H1 (cell line): ENCODE measurements at regions not wholly inside any gene's neighbourhood (a gene's known extent, or its start where the extent isn't known, plus 50 kb on each side); places are given as distances from the start of the nearest gene placed in this dataset.

Source experiments
- CTCF ChIA-PET: fragments of 300-600 bp; sonication (Branson Sonifier 250); formaldehyde crosslinking; loops from one replicate; lab custom pipeline; 2021; ENCODE audit not compliant: partially characterized antibody; lab: Charles Lee
- POLR2A ChIA-PET: fragments of 300-600 bp; sonication (Branson Sonifier 250); formaldehyde crosslinking; loops from one replicate; lab custom pipeline; 2021; ENCODE audit warnings: inconsistent platforms; ENCODE audit not compliant: partially characterized antibody; lab: Charles Lee
- DNase-seq, 2 experiments: peaks; one replicate each; pipeline versions ENCODE4 v3.0.0 to v3.0.0-alpha.2; 2010 to 2022; ENCODE audit warnings: low spot score in 2 of 2, low read depth in 1 of 2, mixed read lengths in 1 of 2
- FAIRE-seq: peaks from 2 replicates; lab custom pipeline; 2011; peaks lifted over from hg19 to GRCh38; lab: Jason Lieb, UNC
- H2AFZ ChIP-seq: 2 replicates; pipeline ENCODE4 v1.8.1; 2012; ENCODE audit warnings: low read length, inconsistent platforms
- H2AK5ac ChIP-seq: 2 replicates; pipeline ENCODE4 v1.6.1; 2013; ENCODE audit warnings: low read depth, low read length
- H2BK120ac ChIP-seq: replicated peaks from 2 replicates; pipeline ENCODE3; 2013; ENCODE audit warnings: low read depth, low read length, inconsistent platforms
- H2BK12ac ChIP-seq: 2 replicates; pipeline ENCODE4 v1.6.1; 2013; ENCODE audit warnings: low read depth, low read length
- H2BK15ac ChIP-seq: 2 replicates; pipeline ENCODE4 v1.6.1; 2013; ENCODE audit warnings: low read length
- H2BK20ac ChIP-seq: 2 replicates; pipeline ENCODE4 v1.6.1; 2013; ENCODE audit warnings: low read length
- H2BK5ac ChIP-seq: 2 replicates; pipeline ENCODE4 v1.6.1; 2013; ENCODE audit warnings: low read depth, low read length
- H3K14ac ChIP-seq: 2 replicates; pipeline ENCODE4 v1.6.1; 2013; ENCODE audit warnings: inconsistent platforms; ENCODE audit not compliant: insufficient read length
- H3K18ac ChIP-seq: 2 replicates; pipeline ENCODE4 v1.6.1; 2013; ENCODE audit warnings: low read length; ENCODE audit errors: extremely low read depth
- H3K23ac ChIP-seq: 2 replicates; pipeline ENCODE4 v1.6.1; 2013; ENCODE audit warnings: inconsistent platforms; ENCODE audit not compliant: insufficient read length
- H3K23me2 ChIP-seq: 2 replicates; pipeline ENCODE4 v1.6.1; 2013; ENCODE audit warnings: low read depth, low read length
- H3K27ac ChIP-seq: 2 replicates; pipeline ENCODE4 v1.6.1; 2011; ENCODE audit warnings: low read depth, low read length, inconsistent platforms
- H3K27me3 ChIP-seq, 4 experiments: replicated peaks in 1 of 4; 1 replicate in 1 of 4; 2 replicates in 3 of 4; pipeline versions ENCODE4 v1.6.1 to v1.8.1; 2011 to 2013; ENCODE audit warnings: low read length in 3 of 4, mild to moderate bottlenecking in 3 of 4, inconsistent platforms in 2 of 4, mixed read lengths in 2 of 4, moderate library complexity in 1 of 4; ENCODE audit not compliant: control insufficient read depth in 3 of 4, insufficient read depth in 3 of 4; ENCODE audit errors: extremely low read depth in 1 of 4
- H3K36me3 ChIP-seq, 4 experiments: 2 replicates each; pipeline versions ENCODE4 v1.6.1 to v1.8.1; 2011 to 2013; ENCODE audit warnings: mild to moderate bottlenecking in 4 of 4, low read length in 3 of 4, moderate library complexity in 2 of 4, control low read depth in 1 of 4, inconsistent platforms in 1 of 4; ENCODE audit not compliant: insufficient read depth in 4 of 4, control insufficient read depth in 2 of 4
- H3K4ac ChIP-seq: replicated peaks from 2 replicates; pipeline ENCODE3; 2013; ENCODE audit warnings: low read length, low read depth, mixed read lengths, inconsistent platforms; ENCODE audit not compliant: insufficient read length
- H3K4me1 ChIP-seq, 4 experiments: replicated peaks in 1 of 4; 1 replicate in 1 of 4; 2 replicates in 3 of 4; pipeline versions ENCODE4 v1.6.1 to v1.8.1; 2011 to 2013; ENCODE audit warnings: low read length in 3 of 4, inconsistent platforms in 2 of 4, mixed read lengths in 1 of 4; ENCODE audit not compliant: insufficient read depth in 4 of 4, control insufficient read depth in 3 of 4
- H3K4me2 ChIP-seq, 2 experiments: 2 replicates each; pipeline versions ENCODE4 v1.6.1 to v1.8.1; 2011 to 2013; ENCODE audit warnings: low read depth in 2 of 2, low read length in 2 of 2, control low read depth in 1 of 2, inconsistent platforms in 1 of 2, mild to moderate bottlenecking in 1 of 2; ENCODE audit not compliant: insufficient read depth in 1 of 2
- H3K4me3 ChIP-seq, 4 experiments: fragments of 200-600, 300-600 bp in 1 of 4; sonication (generic), shearing (Covaris generic), sonication (Bioruptor Twin) in 1 of 4; 2 replicates each; pipeline versions ENCODE4 v1.5.1 to v1.8.1; 2011 to 2016; ENCODE audit warnings: low read length in 4 of 4, low read depth in 3 of 4, control low read depth in 2 of 4, inconsistent platforms in 2 of 4, mild to moderate bottlenecking in 2 of 4, mixed read lengths in 1 of 4, moderate library complexity in 1 of 4; ENCODE audit not compliant: insufficient read depth in 2 of 4; ENCODE audit errors: extremely low read depth in 1 of 4
- H3K56ac ChIP-seq: replicated peaks from 2 replicates; pipeline ENCODE3; 2013; ENCODE audit warnings: low read depth, mild to moderate bottlenecking, mixed read lengths, low read length, inconsistent platforms; ENCODE audit not compliant: insufficient read length
- H3K79me1 ChIP-seq: 2 replicates; pipeline ENCODE4 v1.6.1; 2013; ENCODE audit warnings: low read depth, low read length, control low read depth
- H3K79me2 ChIP-seq, 2 experiments: 2 replicates each; pipeline versions ENCODE4 v1.6.1 to v1.8.1; 2012 to 2013; ENCODE audit warnings: low read length in 2 of 2, mild to moderate bottlenecking in 2 of 2, inconsistent platforms in 1 of 2; ENCODE audit not compliant: insufficient read depth in 2 of 2, control insufficient read depth in 1 of 2
- H3K9ac ChIP-seq, 4 experiments: replicated peaks in 1 of 4; 1 replicate in 1 of 4; 2 replicates in 3 of 4; pipeline versions ENCODE4 v1.6.1 to v1.8.1; 2011 to 2013; ENCODE audit warnings: low read depth in 3 of 4, low read length in 3 of 4, control low read depth in 2 of 4, mild to moderate bottlenecking in 2 of 4, moderate library complexity in 2 of 4, inconsistent platforms in 1 of 4; ENCODE audit errors: extremely low read depth in 1 of 4
- H3K9me3 ChIP-seq, 2 experiments: 2 replicates each; pipeline versions ENCODE4 v1.6.1 to v1.8.1; 2012 to 2013; ENCODE audit warnings: mild to moderate bottlenecking in 2 of 2, moderate library complexity in 2 of 2, control low read depth in 1 of 2, inconsistent platforms in 1 of 2, low read depth in 1 of 2, low read length in 1 of 2, mixed read lengths in 1 of 2; ENCODE audit not compliant: insufficient read depth in 2 of 2
- H4K20me1 ChIP-seq, 2 experiments: replicated peaks in 1 of 2; 2 replicates each; pipeline versions ENCODE3 to v1.8.1; 2011 to 2013; ENCODE audit warnings: inconsistent platforms in 2 of 2, low read length in 2 of 2, mild to moderate bottlenecking in 1 of 2; ENCODE audit not compliant: insufficient read depth in 2 of 2, control insufficient read depth in 1 of 2
- H4K5ac ChIP-seq: 2 replicates; pipeline ENCODE4 v1.6.1; 2013; ENCODE audit warnings: low read length, low read depth, mixed read lengths, inconsistent platforms; ENCODE audit not compliant: insufficient read length
- H4K8ac ChIP-seq: 2 replicates; pipeline ENCODE4 v1.8.0; 2013; ENCODE audit warnings: mild to moderate bottlenecking, moderate library complexity, low read length, inconsistent platforms; ENCODE audit not compliant: insufficient read depth; ENCODE audit errors: extremely low read depth
- H4K91ac ChIP-seq: replicated peaks from 2 replicates; pipeline ENCODE3; 2013; ENCODE audit warnings: low read length, mixed read lengths, inconsistent platforms; ENCODE audit not compliant: insufficient read length
- EGR1 ChIP-seq: IDR thresholded peaks from 2 replicates; pipeline ENCODE4 v1.6.1; 2011; ENCODE audit warnings: low read depth, low read length, borderline replicate concordance
- WGBS, 2 experiments: shearing (Covaris generic) in 1 of 2; methylation state at CpG; one replicate each; pipeline versions ENCODE4 v1.1.6 to v1.1.7; 2013 to 2015; ENCODE audit warnings: low lambda C conversion rate in 2 of 2, mixed read lengths in 2 of 2, inconsistent platforms in 1 of 2, low coverage in 1 of 2, missing lambda C conversion rate in 1 of 2; ENCODE audit not compliant: insufficient replicate concordance in 2 of 2, insufficient coverage in 1 of 2, insufficient read length in 1 of 2; ENCODE audit errors: extremely low coverage in 1 of 2, missing lambda C conversion rate in 1 of 2; 5-methylcytosine and 5-hydroxymethylcytosine counted together

DNA sequence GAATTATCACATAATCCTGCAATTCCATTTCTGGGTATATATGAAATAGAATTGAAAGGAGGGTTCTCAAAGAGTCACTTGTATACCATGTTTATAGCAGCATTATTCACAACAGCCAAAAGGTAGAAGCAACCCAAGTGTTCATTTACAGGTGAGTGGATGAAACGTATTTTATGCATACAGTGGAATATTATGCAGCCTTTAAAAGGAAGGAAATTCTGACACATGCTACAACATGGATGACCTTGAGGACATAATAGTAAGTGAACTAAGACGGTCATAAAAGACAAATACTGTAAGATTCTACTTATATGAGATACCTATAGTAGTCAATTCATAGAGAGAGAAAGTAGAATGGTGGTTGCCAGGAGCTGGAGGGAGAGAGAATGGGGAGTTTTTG is 110.8 kb upstream of the LIPC start:
- H3K4ac ChIP-seq = no peak overlapping the region
- no peak overlapping the region for H3K27ac ChIP-seq
- ChIA-PET POLR2A (no interaction called here), CTCF (no interaction called here)
- no peak overlapping the region for H2BK5ac ChIP-seq
- 79% methylated on average over 2 of the region's 2 CpGs; no CpG with 5 or more reads in 1 of the 2 experiments for WGBS, 2 experiments
- no peak overlapping the region for H2AFZ ChIP-seq
- H3K79me1 ChIP-seq = no peaks in the 10 kb centered on the region
- no peaks in the 10 kb centered on the region for H3K23me2 ChIP-seq
- H3K9ac ChIP-seq = no peak overlapping the region
- no peaks in the 10 kb centered on the region for H3K79me2 ChIP-seq
- no peak overlapping the region for H3K4me2 ChIP-seq
- DNase-seq = no peak
- H2BK120ac ChIP-seq = no peak overlapping the region
- no peaks in the 10 kb centered on the region for H3K27me3 ChIP-seq
- H4K5ac ChIP-seq = no peak overlapping the region
- H3K4me1 ChIP-seq = no peaks in the 10 kb centered on the region
- no peak overlapping the region for H3K23ac ChIP-seq
- no peak for FAIRE-seq
- no peak for TF ChIP-seq EGR1
- H3K4me3 ChIP-seq = no peak overlapping the region
- H3K36me3 ChIP-seq = no peaks in the 10 kb centered on the region
- no peak overlapping the region for H4K8ac ChIP-seq
- H3K14ac ChIP-seq = no peak overlapping the region
- no peaks in the 10 kb centered on the region for H4K20me1 ChIP-seq
- H3K56ac ChIP-seq = no peak overlapping the region
- no peaks in the 10 kb centered on the region for H3K9me3 ChIP-seq
- no peak overlapping the region for H3K18ac ChIP-seq
- no peak overlapping the region for H2BK20ac ChIP-seq
- no peak overlapping the region for H2AK5ac ChIP-seq
- H4K91ac ChIP-seq = no peak overlapping the region
- H2BK15ac ChIP-seq = no peak overlapping the region
- no peak overlapping the region for H2BK12ac ChIP-seq
